ENCODE measurements at regions not wholly inside any gene's neighbourhood (a gene's known extent, or its start where the extent isn't known, plus 50 kb on each side); places are given as distances from the start of the nearest gene placed in this dataset.

DNA sequence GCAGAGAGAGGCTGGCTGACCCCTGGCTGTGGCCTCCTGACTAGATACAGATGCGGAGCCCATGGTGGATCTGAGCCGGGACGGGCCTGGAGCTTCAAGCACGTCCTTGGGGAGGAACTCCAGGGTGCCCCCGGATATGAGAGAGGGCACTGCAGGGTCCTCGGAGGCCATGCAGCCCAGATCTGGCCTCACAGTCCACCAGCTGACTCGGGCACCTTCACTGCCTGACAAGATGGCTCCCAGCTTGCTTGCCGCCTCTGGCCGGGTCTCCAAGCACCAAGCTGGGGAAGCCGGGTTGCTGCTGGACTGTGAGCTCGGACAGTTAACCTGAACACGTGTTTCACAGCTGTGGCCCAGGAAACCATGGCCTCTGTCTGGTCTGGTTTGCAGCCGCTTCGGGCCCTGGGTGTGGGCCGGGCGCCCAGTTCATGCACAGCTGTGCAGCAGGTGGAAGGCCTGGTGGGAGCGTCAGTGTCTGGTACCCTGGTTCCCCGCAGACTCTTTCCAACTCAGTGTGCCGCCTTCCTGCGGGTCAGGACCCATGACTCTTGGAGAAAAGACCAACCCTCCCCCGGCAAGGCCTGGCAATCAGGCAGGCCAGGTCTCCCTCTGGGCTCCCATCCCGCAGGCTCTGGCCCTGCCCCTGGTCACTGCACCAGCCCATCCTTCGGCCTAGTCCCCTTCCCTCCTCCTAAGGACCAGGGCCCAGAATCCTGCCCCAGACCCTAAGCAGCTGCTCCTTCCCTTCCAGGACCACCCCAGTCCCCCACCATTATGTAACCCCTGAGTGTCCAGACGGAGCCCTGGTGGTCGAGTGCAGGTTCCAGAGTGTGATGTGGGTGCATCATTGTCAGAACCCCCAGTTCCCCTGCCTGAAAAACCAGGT, 74.6 kb upstream of the OTOS start:
- TF ChIP-seq, protein P1, sequence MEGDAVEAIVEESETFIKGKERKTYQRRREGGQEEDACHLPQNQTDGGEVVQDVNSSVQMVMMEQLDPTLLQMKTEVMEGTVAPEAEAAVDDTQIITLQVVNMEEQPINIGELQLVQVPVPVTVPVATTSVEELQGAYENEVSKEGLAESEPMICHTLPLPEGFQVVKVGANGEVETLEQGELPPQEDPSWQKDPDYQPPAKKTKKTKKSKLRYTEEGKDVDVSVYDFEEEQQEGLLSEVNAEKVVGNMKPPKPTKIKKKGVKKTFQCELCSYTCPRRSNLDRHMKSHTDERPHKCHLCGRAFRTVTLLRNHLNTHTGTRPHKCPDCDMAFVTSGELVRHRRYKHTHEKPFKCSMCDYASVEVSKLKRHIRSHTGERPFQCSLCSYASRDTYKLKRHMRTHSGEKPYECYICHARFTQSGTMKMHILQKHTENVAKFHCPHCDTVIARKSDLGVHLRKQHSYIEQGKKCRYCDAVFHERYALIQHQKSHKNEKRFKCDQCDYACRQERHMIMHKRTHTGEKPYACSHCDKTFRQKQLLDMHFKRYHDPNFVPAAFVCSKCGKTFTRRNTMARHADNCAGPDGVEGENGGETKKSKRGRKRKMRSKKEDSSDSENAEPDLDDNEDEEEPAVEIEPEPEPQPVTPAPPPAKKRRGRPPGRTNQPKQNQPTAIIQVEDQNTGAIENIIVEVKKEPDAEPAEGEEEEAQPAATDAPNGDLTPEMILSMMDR (IDR thresholded peaks at IDR 0.05) = no peak

DNA sequence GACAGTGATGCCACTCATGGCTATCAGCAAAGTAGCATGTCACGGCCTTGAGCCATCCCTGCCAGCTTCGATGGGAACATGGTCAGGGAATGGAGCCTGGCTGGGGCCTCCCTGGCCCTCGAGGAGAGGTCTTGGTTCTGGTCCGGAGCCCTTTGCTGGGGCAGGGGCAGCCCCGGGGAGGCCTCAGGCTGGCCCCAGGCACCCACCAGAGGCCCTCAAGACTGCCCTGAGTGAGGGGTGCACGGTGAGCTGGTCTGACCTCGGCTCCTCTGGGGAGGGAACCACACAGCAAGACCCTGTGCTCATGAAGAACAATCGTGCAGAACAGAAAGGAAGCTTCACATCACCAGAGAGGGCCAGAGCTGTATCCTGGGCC, 75.2 kb upstream of the OTOS start:
- TF ChIP-seq, protein P1 (IDR thresholded peaks at IDR 0.05) = no peak

DNA sequence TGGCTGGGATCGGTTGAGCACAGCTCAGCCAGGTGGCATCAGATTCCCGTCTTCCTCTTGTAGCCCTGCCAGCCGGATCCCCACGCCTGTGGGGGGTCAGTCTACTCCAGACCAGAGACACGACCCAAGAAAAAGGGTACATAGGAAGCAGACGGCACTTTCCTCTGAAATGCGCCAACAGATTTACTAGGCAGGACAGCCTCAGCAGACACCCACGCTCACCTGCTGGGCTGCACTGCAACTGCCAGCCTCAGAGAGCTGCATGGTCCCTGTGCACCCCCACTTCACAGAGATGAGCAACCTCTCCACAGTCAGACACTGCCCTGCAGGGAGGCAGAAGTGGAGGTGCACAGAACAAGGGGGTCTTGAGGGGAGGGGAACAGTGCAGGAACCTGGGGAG, 75.7 kb upstream of the OTOS start:
- TF ChIP-seq, protein P1 (IDR thresholded peaks at IDR 0.05) = no peak

DNA sequence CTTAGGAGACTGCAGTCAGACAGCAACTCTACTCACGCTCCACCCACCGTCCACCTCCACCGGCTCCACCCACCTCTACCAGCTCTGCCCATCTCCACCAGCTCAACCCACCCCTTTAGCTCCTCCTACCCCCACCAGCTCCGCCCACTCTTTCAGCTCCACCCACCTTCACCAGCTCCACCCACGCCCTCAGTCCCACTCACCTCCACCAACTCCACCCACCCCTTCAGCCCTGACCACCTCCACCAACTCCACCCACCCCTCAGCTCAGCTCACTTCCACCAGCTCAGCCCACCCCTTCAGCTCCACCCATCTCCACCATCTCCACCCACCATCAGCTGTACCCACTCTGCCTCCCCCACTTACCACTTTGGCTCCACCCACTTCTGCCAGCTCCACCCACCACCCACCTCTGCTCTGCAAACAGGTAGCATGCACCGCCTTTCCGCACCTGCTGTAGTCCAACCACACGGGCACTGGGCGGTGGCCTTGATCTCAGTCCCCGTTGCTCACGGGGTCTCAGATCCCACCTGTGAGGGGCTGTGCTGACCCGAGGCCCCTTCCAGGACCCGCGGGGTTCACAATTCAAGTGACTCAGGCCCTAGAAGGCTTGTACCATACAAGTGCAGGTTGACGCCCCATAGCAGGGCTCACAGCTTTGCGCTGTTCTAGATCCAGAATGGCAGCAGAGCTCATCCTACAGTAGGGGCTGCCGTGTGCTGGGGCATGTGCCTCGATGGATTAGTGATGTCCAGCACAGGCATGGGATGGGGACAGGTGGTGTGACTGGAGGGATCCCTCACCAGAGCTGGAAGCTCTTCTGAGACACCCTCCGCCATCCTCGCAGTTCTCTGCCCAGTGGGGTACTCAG, 77.2 kb upstream of the OTOS start:
- TF ChIP-seq, protein P1 (IDR thresholded peaks at IDR 0.05) = no peak

DNA sequence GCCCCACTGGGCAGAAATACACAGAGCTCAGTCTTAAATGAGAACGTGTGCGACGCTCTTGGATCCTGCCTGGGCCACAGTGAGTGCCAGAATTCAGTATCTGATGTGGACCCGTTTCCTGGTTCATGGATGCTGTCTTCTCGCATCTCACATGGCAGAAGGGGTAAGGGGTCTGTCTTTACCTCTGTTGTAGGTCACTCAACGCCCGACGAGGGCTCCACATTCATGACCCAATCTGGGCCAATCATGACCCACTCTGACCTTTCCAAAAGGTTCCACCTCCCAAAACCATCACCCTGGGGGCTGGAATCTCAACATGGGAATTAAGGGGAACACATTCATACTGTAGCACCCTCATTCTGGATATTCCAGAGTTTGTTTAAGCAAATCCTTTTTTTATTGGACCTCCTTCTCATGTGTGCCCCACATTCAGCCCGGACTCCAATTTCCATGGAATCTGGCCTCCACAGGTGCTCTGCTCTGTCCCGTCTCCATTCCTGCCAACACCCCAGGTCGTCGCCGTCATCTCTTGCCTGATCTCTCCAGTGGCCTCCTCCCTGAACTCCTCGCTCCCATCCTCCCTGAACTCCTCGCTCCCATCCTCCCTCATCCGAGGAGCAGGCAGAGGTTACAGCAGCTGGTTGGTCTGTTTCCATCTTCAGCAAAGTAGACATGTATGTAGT, 78.9 kb upstream of the OTOS start:
- TF ChIP-seq, protein P1 (IDR thresholded peaks at IDR 0.05) = no peak

DNA sequence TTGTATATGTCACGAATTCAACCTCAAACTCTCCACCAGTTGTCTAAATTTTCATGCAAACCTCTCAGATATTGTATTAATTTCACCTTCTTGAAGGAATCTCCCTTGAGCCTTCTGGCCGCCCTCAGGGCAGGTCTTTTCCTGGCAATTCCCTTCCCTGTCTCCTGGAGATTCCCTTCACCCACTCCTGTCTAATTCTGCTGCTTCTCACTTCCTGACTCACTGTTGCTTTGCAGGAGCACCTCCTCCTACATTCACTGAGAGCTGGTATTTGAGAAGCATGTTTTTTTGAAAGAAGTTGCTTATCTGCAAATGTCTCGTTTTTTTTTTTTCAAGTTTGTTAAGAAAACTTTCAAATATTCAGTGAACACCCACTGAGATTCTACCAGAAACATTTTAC, 79.9 kb upstream of the OTOS start:
- TF ChIP-seq, protein P1 (IDR thresholded peaks at IDR 0.05) = no peak

DNA sequence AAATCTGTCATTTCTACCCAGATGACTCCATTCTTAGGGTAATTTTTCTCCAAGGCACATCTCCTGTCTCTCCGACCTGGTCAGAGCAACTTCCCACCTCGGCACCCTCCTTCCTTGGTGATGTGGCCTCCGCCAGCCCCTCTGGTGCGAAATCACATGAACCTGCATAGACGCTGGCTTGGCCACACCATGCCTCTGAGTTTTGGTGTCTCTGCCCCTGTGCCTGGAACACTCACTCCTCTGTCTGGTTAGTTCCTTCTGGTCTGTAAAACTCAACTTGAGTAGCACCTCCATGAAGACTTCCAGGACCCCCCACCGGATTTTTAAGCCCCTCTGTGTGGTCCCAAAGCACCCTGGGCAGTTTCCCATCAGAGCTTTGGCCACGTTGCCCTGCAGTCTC, 83.2 kb upstream of the OTOS start:
- TF ChIP-seq, protein P1 (IDR thresholded peaks at IDR 0.05) = no peak
